Lower leg skin (tissue), 3 donors: ENCODE measurements at regions not wholly inside any gene's neighbourhood (a gene's known extent, or its start where the extent isn't known, plus 50 kb on each side); places are given as distances from the start of the nearest gene placed in this dataset.

Source experiments
- CTCF ChIP-seq, 3 donors: fragments of 450-650 bp; IDR thresholded peaks; one replicate each; pipeline ENCODE4 v1.5.1; 2016; ENCODE audit warnings: antibody characterized with exemption in 3 of 3, mild to moderate bottlenecking in 3 of 3, moderate library complexity in 2 of 3
- POLR2A ChIP-seq, 2 donors: fragments of 450-650 bp; IDR thresholded peaks; one replicate each; pipeline ENCODE4 v1.6.1; 2016 to 2017; ENCODE audit warnings: antibody characterized with exemption in 2 of 2, mild to moderate bottlenecking in 1 of 2, moderate library complexity in 1 of 2

GRCh38 chr10:1968257-1969033, 231.1 kb upstream of the ADARB2 start:
- TF ChIP-seq POLR2A (IDR thresholded peaks at IDR 0.05) = no peak
- no peak for TF ChIP-seq CTCF (IDR thresholded peaks at IDR 0.05)
